K562 (cell line): ENCODE measurements at regions not wholly inside any gene's neighbourhood (a gene's known extent, or its start where the extent isn't known, plus 50 kb on each side); places are given as distances from the start of the nearest gene placed in this dataset.

ENCODE experiments used
- ATAC-seq: fragments of 200-7000 bp; cut with Tn5 transposase; 3 replicates; pipeline ENCODE4 v1.9.1; 2020; ENCODE audit warnings: moderate library complexity
- BruUV-seq: library from RNA; stranded (reverse); fragments of 400-500 nt; replicated peaks from 2 replicates; lab custom pipeline; 2021; lab: Mats Ljungman, UMichigan
- CTCF ChIA-PET: fragments of 300-600 bp; formaldehyde crosslinking; extraction: SDS; loops from one replicate; lab custom pipeline; 2021; ENCODE audit warnings: low intra/inter-chr PET ratio; lab: Yijun Ruan, JAX
- POLR2A ChIA-PET: fragments of 300-600, 350-650 bp; sonication (Branson Sonifier 250); formaldehyde crosslinking; extraction: SDS; loops from one replicate; lab custom pipeline; 2021; ENCODE audit warnings: antibody characterized with exemption, inconsistent platforms; lab: Yijun Ruan, JAX
- DNase-seq, 4 experiments: peaks; one replicate each; pipeline versions ENCODE4 v3.0.0 to v3.0.0-alpha.2; 2011 to 2018; ENCODE audit warnings: low spot score in 3 of 4, mixed read lengths in 3 of 4; ENCODE audit errors: extremely low read depth in 1 of 4
- FAIRE-seq: peaks from 2 replicates; lab custom pipeline; 2011; peaks lifted over from hg19 to GRCh38; lab: Jason Lieb, UNC
- H2AFZ ChIP-seq: 2 replicates; pipeline ENCODE4 v1.6.0; 2011; ENCODE audit warnings: low read depth, low read length, control low read depth, inconsistent platforms
- H3K27ac ChIP-seq: fragments of 200-600 bp; 3 replicates; pipeline ENCODE4 v1.8.0; 2011; ENCODE audit warnings: low read depth, mild to moderate bottlenecking, control low read depth, inconsistent platforms, low read length, moderate library complexity, mixed read lengths; ENCODE audit errors: extremely low read depth
- H3K27me3 ChIP-seq, 2 experiments: fragments of 300-600 bp in 1 of 2; 2 replicates in 1 of 2; 3 replicates in 1 of 2; pipeline versions ENCODE4 v1.6.0 to v1.8.0; 2011; ENCODE audit warnings: inconsistent platforms in 2 of 2, low read length in 2 of 2, mild to moderate bottlenecking in 1 of 2, mixed read lengths in 1 of 2, moderate library complexity in 1 of 2; ENCODE audit not compliant: control insufficient read depth in 2 of 2, insufficient read depth in 2 of 2
- H3K36me3 ChIP-seq: fragments of 300-600 bp; 3 replicates; pipeline ENCODE4 v1.8.0; 2011; ENCODE audit warnings: mild to moderate bottlenecking, low read length, inconsistent platforms; ENCODE audit not compliant: control insufficient read depth, insufficient read depth
- H3K4me1 ChIP-seq, 2 experiments: fragments of 200-600 bp in 1 of 2; replicated peaks in 1 of 2; 2 replicates in 1 of 2; 3 replicates in 1 of 2; pipeline versions ENCODE4 v1.5.1 to v1.8.0; 2011; ENCODE audit warnings: inconsistent platforms in 2 of 2, low read length in 2 of 2, mild to moderate bottlenecking in 1 of 2, mixed read lengths in 1 of 2, moderate library complexity in 1 of 2; ENCODE audit not compliant: control insufficient read depth in 2 of 2, insufficient read depth in 2 of 2
- H3K4me2 ChIP-seq: 2 replicates; pipeline ENCODE4 v1.6.1; 2011; ENCODE audit warnings: low read length, control low read depth, inconsistent platforms, mixed read lengths; ENCODE audit not compliant: insufficient read depth
- H3K4me3 ChIP-seq: fragments of 200-600 bp; sonication (generic), shearing (Covaris generic); 2 replicates; pipeline ENCODE4 v1.5.1; 2016; ENCODE audit warnings: control low read depth, inconsistent platforms
- H3K79me2 ChIP-seq: fragments of 200-600 bp; 3 replicates; pipeline ENCODE4 v1.8.0; 2011; ENCODE audit warnings: low read length, inconsistent platforms; ENCODE audit not compliant: control insufficient read depth, insufficient read depth
- H3K9ac ChIP-seq, 2 experiments: 2 replicates each; pipeline versions ENCODE4 v1.6.0 to v1.6.1; 2011; ENCODE audit warnings: low read depth in 2 of 2, low read length in 2 of 2, control low read depth in 1 of 2, inconsistent platforms in 1 of 2, mild to moderate bottlenecking in 1 of 2, mixed read lengths in 1 of 2; ENCODE audit not compliant: insufficient read depth in 1 of 2
- H3K9me1 ChIP-seq: one replicate; pipeline ENCODE4 v1.6.0; 2011; ENCODE audit warnings: inconsistent platforms, mild to moderate bottlenecking, low read length, moderate library complexity; ENCODE audit not compliant: control insufficient read depth, insufficient read depth
- H3K9me3 ChIP-seq: replicated peaks from 2 replicates; pipeline ENCODE4 v1.5.1; 2011; ENCODE audit warnings: low read depth, low read length, inconsistent platforms; ENCODE audit not compliant: control insufficient read depth, insufficient read depth
- H4K20me1 ChIP-seq: replicated peaks from 2 replicates; pipeline ENCODE4 v1.6.1; 2011; ENCODE audit warnings: low read length, inconsistent platforms, mixed read lengths; ENCODE audit not compliant: control insufficient read depth, insufficient read depth
- CREM ChIP-seq: IDR thresholded peaks from 2 replicates; pipeline ENCODE4 v1.6.1; 2014; ENCODE audit warnings: antibody characterized with exemption, low read depth
- EZH2 ChIP-seq: IDR thresholded peaks from 2 replicates; pipeline ENCODE4 v1.6.1; 2012; ENCODE audit warnings: low read depth, mild to moderate bottlenecking, inconsistent platforms, low read length, borderline replicate concordance
- HNRNPK ChIP-seq: fragments of 200-400 bp; formaldehyde crosslinking; IDR thresholded peaks from one replicate; pipeline ENCODE4 v1.6.1; 2018; ENCODE audit warnings: mild to moderate bottlenecking, low read depth, low read length; ENCODE audit not compliant: poor library complexity, severe bottlenecking
- PHB2 ChIP-seq: fragments of 450-650 bp; IDR thresholded peaks from 2 replicates; pipeline ENCODE4 v1.6.1; 2017; ENCODE audit warnings: low read depth
- PPARD ChIP-seq: fragments of 250-450 bp; sonication (Bioruptor Pico); IDR thresholded peaks from 2 replicates; pipeline ENCODE4 v1.8.0; 2022; ENCODE audit warnings: inconsistent platforms, mild to moderate bottlenecking, moderate library complexity
- RAD51 ChIP-seq: fragments of 450-650 bp; IDR thresholded peaks from 2 replicates; pipeline ENCODE4 v1.7.1; 2016; ENCODE audit warnings: low read depth, mild to moderate bottlenecking, borderline replicate concordance
- RBM25 ChIP-seq: fragments of 200-400 bp; formaldehyde crosslinking; IDR thresholded peaks from 2 replicates; pipeline ENCODE4 v1.6.1; 2018; ENCODE audit warnings: low read length, low read depth, moderate library complexity; ENCODE audit not compliant: severe bottlenecking
- SMARCB1 ChIP-seq: IDR thresholded peaks from 2 replicates; pipeline ENCODE4 v1.6.1; 2011; ENCODE audit warnings: improper control_type of control experiment, low read depth; ENCODE audit not compliant: insufficient read length
- SMARCE1 ChIP-seq: fragments of 450-650 bp; IDR thresholded peaks from 2 replicates; pipeline ENCODE4 v1.7.1; 2016; ENCODE audit warnings: mild to moderate bottlenecking
- TAF7 ChIP-seq: fragments of 450-650 bp; IDR thresholded peaks from 2 replicates; pipeline ENCODE4 v1.6.1; 2016; ENCODE audit warnings: missing genetic modification characterization, missing compliant biosample characterization
- THRAP3 ChIP-seq: fragments of 450-650 bp; IDR thresholded peaks from 2 replicates; pipeline ENCODE4 v1.6.1; 2016; ENCODE audit warnings: mild to moderate bottlenecking, inconsistent platforms, borderline replicate concordance
- ZFP36 ChIP-seq: fragments of 150-350 bp; IDR thresholded peaks from 2 replicates; pipeline ENCODE4 v1.6.1; 2018; ENCODE audit warnings: low read length, low read depth; ENCODE audit not compliant: partially characterized antibody
- ZNF121 ChIP-seq: sonication (generic); formaldehyde crosslinking; conservative IDR thresholded peaks from 2 replicates; pipeline ENCODE4 v1.8.0; 2022; ENCODE audit warnings: missing genetic modification reagents
- ZNF431 ChIP-seq: sonication (generic); formaldehyde crosslinking; IDR thresholded peaks from 2 replicates; pipeline ENCODE4 v1.8.0; 2022; ENCODE audit warnings: mild to moderate bottlenecking, missing genetic modification reagents
- ZNF592 ChIP-seq: fragments of 450-650 bp; IDR thresholded peaks from 2 replicates; pipeline ENCODE4 v1.6.1; 2017; ENCODE audit warnings: antibody characterized with exemption, mild to moderate bottlenecking
- ZNF696 ChIP-seq: fragments of 250-450 bp; sonication (Bioruptor Pico); conservative IDR thresholded peaks from 2 replicates; pipeline ENCODE4 v1.4.0; 2020; ENCODE audit warnings: mild to moderate bottlenecking, moderate library complexity
- WGBS: fragments of 100-300 bp; shearing (Covaris generic); methylation state at CpG from one replicate; pipeline ENCODE4 v1.1.6; 2016; ENCODE audit warnings: low coverage, mixed read lengths; ENCODE audit not compliant: insufficient coverage; ENCODE audit errors: missing lambda C conversion rate; 5-methylcytosine and 5-hydroxymethylcytosine counted together
- in situ Hi-C: fragments of 300-500 bp; cut with MboI; formaldehyde crosslinking; loops from 4 replicates; pipeline ENCODE4 v1.15.0; 2018; ENCODE audit warnings: inconsistent platforms, mixed read lengths
- intact Hi-C: fragments of 100-400 bp; cut with micrococcal nuclease; formaldehyde crosslinking; loops from 2 replicates; pipeline ENCODE4 v1.14.2; 2022

GRCh38 chr2:52861596-52861995 lies 906.0 kb upstream of the CHAC2 start:
- no peak overlapping the region for H3K9ac ChIP-seq
- POLR2A ChIA-PET, result no interaction called here
- DNase-seq, result no peak
- H4K20me1 ChIP-seq, result no peaks in the 10 kb centered on the region
- 2% methylated on average over 4 of the region's 4 CpGs for WGBS
- H3K36me3 ChIP-seq, result no peaks in the 10 kb centered on the region
- H3K27me3 ChIP-seq, result no peaks in the 10 kb centered on the region
- H3K4me2 ChIP-seq, result no peak overlapping the region
- BruUV-seq, result no TSS peak
- CTCF ChIA-PET, result no interaction called here
- no peaks in the 10 kb centered on the region for H3K9me3 ChIP-seq
- no peak overlapping the region for H3K4me3 ChIP-seq
- in situ Hi-C loops, result no loop called here
- no peak for ATAC-seq
- H3K4me1 ChIP-seq, result no peaks in the 10 kb centered on the region
- FAIRE-seq, result no peak
- H3K27ac ChIP-seq, result no peak overlapping the region
- H3K9me1 ChIP-seq, result no peaks in the 10 kb centered on the region
- TF ChIP-seq ZNF592, result no peak
- no peak for TF ChIP-seq HNRNPK
- TF ChIP-seq EZH2, result no peak
- TF ChIP-seq ZFP36, result no peak
- no peak for TF ChIP-seq ZNF431 (CRISPR knock-in tag)
- no peak for TF ChIP-seq PHB2
- TF ChIP-seq SMARCB1, result no peak
- no peak for TF ChIP-seq TAF7 (tag)
- TF ChIP-seq ZNF696 (CRISPR knock-in tag), result no peak
- no peak for TF ChIP-seq RBM25
- TF ChIP-seq RAD51, result no peak
- no peak for TF ChIP-seq SMARCE1
- TF ChIP-seq PPARD, result no peak
- TF ChIP-seq CREM, result no peak
- no peak for TF ChIP-seq THRAP3
- TF ChIP-seq ZNF121 (CRISPR knock-in tag), result no peak
- TF ChIP-seq, all 486 proteins: peak for 0
- intact Hi-C loops, result no loop called here
- H3K79me2 ChIP-seq, result no peaks in the 10 kb centered on the region
- no peak overlapping the region for H2AFZ ChIP-seq
